ENCODE measurements at regions not wholly inside any gene's neighbourhood (a gene's known extent, or its start where the extent isn't known, plus 50 kb on each side); places are given as distances from the start of the nearest gene placed in this dataset.

DNA sequence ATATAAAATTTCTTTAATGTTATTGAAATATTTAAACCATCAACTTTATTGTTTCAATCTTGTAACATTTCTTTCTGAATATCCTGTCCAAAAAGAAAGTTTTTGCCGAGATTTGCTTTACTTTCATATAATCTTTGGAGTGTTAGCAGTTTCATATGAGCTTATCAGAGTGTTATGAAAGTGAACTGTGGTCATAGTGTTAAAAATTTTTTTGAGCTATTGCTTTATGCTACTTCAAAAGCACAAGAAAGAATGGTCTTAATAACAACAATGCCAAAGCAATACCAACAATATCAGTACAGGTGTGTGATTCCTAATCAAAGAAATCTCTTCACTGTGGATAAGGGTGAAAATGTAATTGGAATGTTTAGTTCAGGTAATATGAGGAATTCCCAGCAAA lies 1994.9 kb upstream of the FLRT2 start:
- TF ChIP-seq, protein P1, sequence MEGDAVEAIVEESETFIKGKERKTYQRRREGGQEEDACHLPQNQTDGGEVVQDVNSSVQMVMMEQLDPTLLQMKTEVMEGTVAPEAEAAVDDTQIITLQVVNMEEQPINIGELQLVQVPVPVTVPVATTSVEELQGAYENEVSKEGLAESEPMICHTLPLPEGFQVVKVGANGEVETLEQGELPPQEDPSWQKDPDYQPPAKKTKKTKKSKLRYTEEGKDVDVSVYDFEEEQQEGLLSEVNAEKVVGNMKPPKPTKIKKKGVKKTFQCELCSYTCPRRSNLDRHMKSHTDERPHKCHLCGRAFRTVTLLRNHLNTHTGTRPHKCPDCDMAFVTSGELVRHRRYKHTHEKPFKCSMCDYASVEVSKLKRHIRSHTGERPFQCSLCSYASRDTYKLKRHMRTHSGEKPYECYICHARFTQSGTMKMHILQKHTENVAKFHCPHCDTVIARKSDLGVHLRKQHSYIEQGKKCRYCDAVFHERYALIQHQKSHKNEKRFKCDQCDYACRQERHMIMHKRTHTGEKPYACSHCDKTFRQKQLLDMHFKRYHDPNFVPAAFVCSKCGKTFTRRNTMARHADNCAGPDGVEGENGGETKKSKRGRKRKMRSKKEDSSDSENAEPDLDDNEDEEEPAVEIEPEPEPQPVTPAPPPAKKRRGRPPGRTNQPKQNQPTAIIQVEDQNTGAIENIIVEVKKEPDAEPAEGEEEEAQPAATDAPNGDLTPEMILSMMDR (IDR thresholded peaks at IDR 0.05; ENCODE audit: borderline replicate concordance, extremely low read depth, low read length, poor library complexity, severe bottlenecking): no peak
- no peak for TF ChIP-seq EZH2 (IDR thresholded peaks at IDR 0.05; ENCODE audit: borderline replicate concordance, low read depth, low read length, severe bottlenecking)

Measured in DND-41 (cell line).